Motor neuron (in vitro differentiated cells): ENCODE measurements at regions not wholly inside any gene's neighbourhood (a gene's known extent, or its start where the extent isn't known, plus 50 kb on each side); places are given as distances from the start of the nearest gene placed in this dataset.
"Not testable (repeated sequence)": the region's sequence is repeated elsewhere in the genome, so short reads cannot be mapped to it uniquely, and the experiment has no call there.

Experiments used
- ATAC-seq, 8 experiments: fragments of 200-7000 bp; cut with Tn5 transposase; replicated peaks in 6 of 8; 2 replicates each; pipeline ENCODE4 v1.8.0; 2021; ENCODE audit warnings: mild to moderate bottlenecking in 8 of 8, moderate library complexity in 8 of 8
- H3K27ac ChIP-seq, 2 donors: fragments of 250-450 bp; sonication (Bioruptor Pico); 2 replicates each; pipeline ENCODE4 v1.9.0; 2021; ENCODE audit warnings: antibody characterized with exemption in 2 of 2, mild to moderate bottlenecking in 2 of 2, moderate library complexity in 1 of 2
- H3K4me1 ChIP-seq, 2 donors: fragments of 250-450 bp; sonication (Bioruptor Pico); replicated peaks in 1 of 2; 2 replicates each; pipeline ENCODE4 v1.6.1; 2021; ENCODE audit warnings: antibody characterized with exemption in 2 of 2, mild to moderate bottlenecking in 2 of 2, moderate library complexity in 1 of 2
- H3K4me3 ChIP-seq, 5 donors: fragments of 250-450 bp; sonication (Bioruptor Pico); 2 replicates each; pipeline ENCODE4 v1.9.0; 2021; ENCODE audit warnings: antibody characterized with exemption in 5 of 5, mild to moderate bottlenecking in 5 of 5, moderate library complexity in 4 of 5
- WGBS, 10 experiments: fragments of 450-650 bp; shearing (Covaris generic); methylation state at CpG; one replicate each; pipeline ENCODE4 v1.0.0; 2022; 5-methylcytosine and 5-hydroxymethylcytosine counted together
- in situ Hi-C, 9 experiments: fragments of 400-800 bp; cut with MboI; loops; one replicate each; pipeline ENCODE4 v1.15.0; 2021; ENCODE audit warnings: low sequenced_read_pairs in 9 of 9, low pct_unique_long_range_greater_than_20kb in 2 of 9; ENCODE audit not compliant: unreplicated experiment in 9 of 9

GRCh38 chr11:67779189-67779875 is 104.9 kb upstream of the ALDH3B2 start:
- not testable (repeated sequence) for H3K4me1 ChIP-seq, ATAC-seq, H3K4me3 ChIP-seq, H3K27ac ChIP-seq
- WGBS, 10 experiments: 17 to 100% (median 66%) methylated on average over 1 to 5 of the region's 7 CpGs
- in situ Hi-C loops: loop anchor here in 2 of 9 experiments (25.0 kb wide), 2 partner anchors 92 to 142 kb away; partner anchors contain the start of genes NUDT8 (in 1 of the 2) and TBX10 (in 1 of the 2)

GRCh38 chr11:67776852-67777520 is 102.6 kb upstream of the ALDH3B2 start:
- H3K27ac ChIP-seq: no peak overlapping the region
- ATAC-seq: peak in 3 of 8 experiments; percentile 50 to 71 (median 67)
- H3K4me1 ChIP-seq: no peaks in the 10 kb centered on the region
- WGBS, 10 experiments: 0 to 60% (median 29%) methylated on average over 1 to 4 of the region's 4 CpGs
- in situ Hi-C loops: loop anchor here in 2 of 9 experiments (25.0 kb wide), 2 partner anchors 90 to 140 kb away; partner anchors contain the start of genes NUDT8 (in 1 of the 2) and TBX10 (in 1 of the 2)
- H3K4me3 ChIP-seq: no peak overlapping the region

GRCh38 chr11:67774175-67774574 is 99.8 kb upstream of the ALDH3B2 start:
- ATAC-seq, H3K4me1 ChIP-seq, H3K27ac ChIP-seq, H3K4me3 ChIP-seq, in situ Hi-C loops: not testable (repeated sequence)
- 11 to 100% (median 60%) methylated on average over 2 to 8 of the region's 8 CpGs; no CpG with 5 or more reads in 1 of the 10 experiments for WGBS, 10 experiments

GRCh38 chr11:67768001-67768730 is 93.7 kb upstream of the ALDH3B2 start:
- ATAC-seq, H3K4me1 ChIP-seq, in situ Hi-C loops, H3K4me3 ChIP-seq, H3K27ac ChIP-seq: not testable (repeated sequence)
- WGBS, 10 experiments: 20 to 96% (median 80%) methylated on average over 3 to 7 of the region's 11 CpGs

- H3K27ac ChIP-seq, H3K4me3 ChIP-seq, in situ Hi-C loops, ATAC-seq: not testable (repeated sequence)
- WGBS, 10 experiments: 50 to 100% (median 86%) methylated on average over 1 to 4 of the region's 7 CpGs; no CpG with 5 or more reads in 5 of the 10 experiments
- peaks cover 10 to 12% of the 10 kb centered on the region in 2 donors for H3K4me1 ChIP-seq
Observed at GRCh38 chr11:67761211-67761610, 86.8 kb upstream of the ALDH3B2 start.

- WGBS, 10 experiments: 80 to 100% (median 83%) methylated on average over 1 to 2 of the region's 3 CpGs; no CpG with 5 or more reads in 5 of the 10 experiments
- H3K4me3 ChIP-seq, ATAC-seq, in situ Hi-C loops, H3K27ac ChIP-seq: not testable (repeated sequence)
- peaks cover 10 to 12% of the 10 kb centered on the region in 2 donors for H3K4me1 ChIP-seq
Observed at GRCh38 chr11:67759321-67759720, 84.9 kb upstream of the ALDH3B2 start.

- 8 to 100% (median 52%) methylated on average over 1 to 5 of the region's 6 CpGs; no CpG with 5 or more reads in 3 of the 10 experiments for WGBS, 10 experiments
- in situ Hi-C loops, H3K27ac ChIP-seq, ATAC-seq, H3K4me3 ChIP-seq: not testable (repeated sequence)
- peaks cover 10 to 12% of the 10 kb centered on the region in 2 donors for H3K4me1 ChIP-seq
Observed at GRCh38 chr11:67758467-67758866, 84.0 kb upstream of the ALDH3B2 start.

- ATAC-seq, in situ Hi-C loops, H3K4me3 ChIP-seq: not testable (repeated sequence)
- 7 to 29% methylated on average over 1 to 3 of the region's 5 CpGs; no CpG with 5 or more reads in 8 of the 10 experiments for WGBS, 10 experiments
- H3K27ac ChIP-seq: peak overlapping the region in 1 of 2 donors; percentile 15
- peaks cover 10 to 12% of the 10 kb centered on the region in 2 donors for H3K4me1 ChIP-seq
Observed at GRCh38 chr11:67758009-67758408, 83.6 kb upstream of the ALDH3B2 start.

- WGBS, 10 experiments: 40% methylated on average over 1 of the region's 4 CpGs; no CpG with 5 or more reads in 9 of the 10 experiments
- in situ Hi-C loops, ATAC-seq, H3K4me3 ChIP-seq, H3K27ac ChIP-seq: not testable (repeated sequence)
- peaks cover 10 to 12% of the 10 kb centered on the region in 2 donors for H3K4me1 ChIP-seq
Observed at GRCh38 chr11:67753820-67754219, 79.4 kb upstream of the ALDH3B2 start.

GRCh38 chr11:67745181-67745726 is 70.8 kb upstream of the ALDH3B2 start:
- WGBS, 10 experiments: 20 to 92% (median 70%) methylated on average over 1 to 5 of the region's 11 CpGs; no CpG with 5 or more reads in 3 of the 10 experiments
- no peaks in the 10 kb centered on the region for H3K4me1 ChIP-seq
- in situ Hi-C loops: no loop called here
- H3K27ac ChIP-seq: no peak overlapping the region
- no peak overlapping the region for H3K4me3 ChIP-seq
- ATAC-seq: no peak

- H3K4me3 ChIP-seq, H3K27ac ChIP-seq, in situ Hi-C loops, H3K4me1 ChIP-seq, ATAC-seq: not testable (repeated sequence)
- WGBS, 10 experiments: 90 to 100% (median 96%) methylated on average over 1 to 4 of the region's 9 CpGs; no CpG with 5 or more reads in 7 of the 10 experiments
Observed at GRCh38 chr11:67744231-67744630, 69.8 kb upstream of the ALDH3B2 start.

GRCh38 chr11:67738231-67738630 is 63.8 kb upstream of the ALDH3B2 start:
- H3K27ac ChIP-seq, H3K4me1 ChIP-seq, in situ Hi-C loops, ATAC-seq, H3K4me3 ChIP-seq: not testable (repeated sequence)
- 100% methylated on average over 1 of the region's 14 CpGs; no CpG with 5 or more reads in 9 of the 10 experiments for WGBS, 10 experiments
